Lung (tissue), 11 donors: ENCODE measurements at regions not wholly inside any gene's neighbourhood (a gene's known extent, or its start where the extent isn't known, plus 50 kb on each side); places are given as distances from the start of the nearest gene placed in this dataset.

ENCODE experiments used
- ATAC-seq: fragments of 200-7000 bp; cut with Tn5 transposase; one replicate; pipeline ENCODE4 v1.9.1; 2020; ENCODE audit warnings: moderate number of reproducible peaks; ENCODE audit not compliant: insufficient read depth, low FRiP score
- DNase-seq, 3 donors: peaks; one replicate each; pipeline ENCODE4 v3.0.0-alpha.2; 2013 to 2017
- H3K27ac ChIP-seq, 2 donors: one replicate each; pipeline ENCODE4 v1.5.1; 2013; ENCODE audit warnings: mild to moderate bottlenecking in 2 of 2, moderate library complexity in 2 of 2, control low read depth in 1 of 2, inconsistent platforms in 1 of 2, low read depth in 1 of 2, low read length in 1 of 2
- H3K27me3 ChIP-seq, 3 donors: one replicate each; pipeline ENCODE4 v1.5.1; 2013; ENCODE audit warnings: low read length in 2 of 3; ENCODE audit not compliant: control insufficient read depth in 3 of 3, insufficient read depth in 3 of 3
- H3K36me3 ChIP-seq, 4 donors: one replicate each; pipeline ENCODE4 v1.5.1; 2013; ENCODE audit warnings: low read length in 4 of 4, mild to moderate bottlenecking in 1 of 4, moderate library complexity in 1 of 4; ENCODE audit not compliant: control insufficient read depth in 4 of 4, insufficient read depth in 4 of 4
- H3K4me1 ChIP-seq, 5 donors: one replicate each; pipeline ENCODE4 v1.5.1; 2013; ENCODE audit warnings: low read length in 5 of 5, mild to moderate bottlenecking in 2 of 5, moderate library complexity in 1 of 5; ENCODE audit not compliant: control insufficient read depth in 5 of 5, insufficient read depth in 5 of 5
- H3K4me3 ChIP-seq: one replicate; pipeline ENCODE4 v1.5.1; 2013; ENCODE audit warnings: mild to moderate bottlenecking, control low read depth, moderate library complexity
- H3K9ac ChIP-seq, 2 donors: one replicate each; pipeline ENCODE4 v1.5.1; 2013; ENCODE audit warnings: low read length in 2 of 2, control low read depth in 1 of 2; ENCODE audit not compliant: insufficient read depth in 1 of 2
- H3K9me3 ChIP-seq, 4 donors: one replicate each; pipeline ENCODE4 v1.5.1; 2013; ENCODE audit warnings: low read length in 3 of 4, mild to moderate bottlenecking in 1 of 4, moderate library complexity in 1 of 4; ENCODE audit not compliant: control insufficient read depth in 4 of 4, insufficient read depth in 3 of 4
- CTCF ChIP-seq: IDR thresholded peaks from 2 replicates; pipeline ENCODE4 v1.5.1; 2012; ENCODE audit warnings: mild to moderate bottlenecking; ENCODE audit errors: control extremely low read depth, extremely low read depth
- WGBS, 2 donors: extraction: QIAGEN DNeasy Blood & Tissue Kit; methylation state at CpG; one replicate each; pipeline ENCODE4 v1.1.7; 2013; 5-methylcytosine and 5-hydroxymethylcytosine counted together
- donor health status: control.
- donor health status: control.
- donor health status: Bipolar disorder and iron deficiency.
- donor health status: healthy.
- donor health status: DM: yes; HTN: yes; CAD: no.

DNA sequence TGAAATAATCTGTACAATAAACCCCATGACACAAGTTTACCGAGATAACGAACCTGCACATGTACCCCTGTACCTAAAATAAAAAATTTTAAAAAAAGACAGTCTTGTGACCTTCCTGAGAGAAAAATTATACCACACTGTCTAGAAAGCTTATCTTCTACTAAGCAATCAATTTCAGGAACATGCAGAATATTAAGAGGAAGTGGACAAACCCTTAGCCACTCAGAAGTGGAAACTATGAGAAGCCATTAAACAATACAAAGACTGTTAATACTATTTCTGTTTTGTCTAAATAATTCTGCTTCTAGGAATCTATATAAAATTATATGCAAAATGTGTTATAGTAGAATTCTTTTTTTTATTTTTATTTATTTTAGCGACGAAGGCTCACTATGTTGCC is 93.9 kb downstream of the ADAMTS1 start:
- Histone ChIP-seq H3K27ac (no peak overlapping the region), H3K27me3 (no peaks in the 10 kb centered on the region)

GRCh38 chr21:26748066-26748465 is 97.1 kb downstream of the ADAMTS1 start:
- Histone ChIP-seq H3K9ac (no peak overlapping the region), H3K4me1 (no peaks in the 10 kb centered on the region), H3K27me3 (no peaks in the 10 kb centered on the region), H3K27ac (no peak overlapping the region), H3K9me3 (no peaks in the 10 kb centered on the region), H3K36me3 (no peaks in the 10 kb centered on the region), H3K4me3 (no peak overlapping the region)
- ATAC-seq (no peak), DNase-seq (no peak)
- WGBS, 2 donors = 81 to 87% methylated on average over 5 of the region's 5 CpGs
- TF ChIP-seq CTCF = no peak

More for the DNA sequence above, 93.9 kb downstream of the ADAMTS1 start:
- H3K4me1 ChIP-seq = no peaks in the 10 kb centered on the region
- no peaks in the 10 kb centered on the region for H3K36me3 ChIP-seq
- TF ChIP-seq CTCF = no peak
- ATAC-seq (no peak), DNase-seq (no peak)
- no peak overlapping the region for H3K4me3 ChIP-seq
- H3K9ac ChIP-seq = no peak overlapping the region
- WGBS, 2 donors = 56 to 70% methylated on average over 4 of the region's 4 CpGs
- H3K9me3 ChIP-seq = no peaks in the 10 kb centered on the region

DNA sequence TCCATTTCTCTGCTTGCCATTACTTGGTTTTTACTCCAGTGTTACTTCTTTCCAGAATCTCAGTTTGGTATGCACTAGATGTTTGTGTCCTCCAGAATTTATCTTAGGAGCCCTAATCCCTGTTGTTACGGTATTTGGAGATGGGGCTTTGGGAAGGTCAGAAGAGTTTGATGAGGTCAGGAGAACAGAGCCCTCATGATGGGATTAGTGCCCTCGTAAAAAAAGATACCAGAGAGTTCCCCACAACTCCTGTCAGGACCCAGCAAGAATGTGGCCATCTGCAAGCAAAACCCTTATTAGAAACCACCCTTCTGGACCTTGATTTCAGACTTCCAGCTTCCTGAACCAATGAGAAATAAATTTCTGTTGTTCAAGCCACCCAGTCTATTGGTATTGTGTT is 98.0 kb downstream of the ADAMTS1 start:
- Histone ChIP-seq H3K9ac (no peak overlapping the region), H3K4me3 (no peak overlapping the region), H3K27me3 (no peaks in the 10 kb centered on the region), H3K36me3 (no peaks in the 10 kb centered on the region), H3K4me1 (no peaks in the 10 kb centered on the region), H3K9me3 (no peaks in the 10 kb centered on the region), H3K27ac (no peak overlapping the region)
- TF ChIP-seq CTCF = no peak
- WGBS, 2 donors = 90 to 92% methylated on average over 2 of the region's 2 CpGs
- no peak for DNase-seq
- no peak for ATAC-seq

DNA sequence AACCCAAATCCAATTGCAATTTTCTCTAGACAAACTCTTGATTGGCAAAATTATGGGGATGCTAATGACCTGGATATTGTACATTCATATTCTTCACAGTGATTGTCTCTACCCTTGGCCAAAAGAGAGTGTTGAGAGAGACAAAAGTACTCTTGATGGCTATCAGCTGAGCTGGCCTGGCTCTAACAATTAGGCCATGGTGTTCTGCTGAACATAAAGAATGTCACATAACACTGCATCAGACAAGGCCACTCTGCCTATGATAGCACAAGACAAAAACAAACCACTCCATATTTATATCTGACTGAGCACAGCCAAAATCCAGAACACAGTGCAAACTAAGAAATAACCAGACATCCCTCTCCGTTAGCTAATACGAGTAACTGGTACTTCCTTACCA is 101.7 kb downstream of the ADAMTS1 start:
- ATAC-seq (no peak), DNase-seq (no peak)
- Histone ChIP-seq H3K9me3 (no peaks in the 10 kb centered on the region), H3K9ac (no peak overlapping the region), H3K36me3 (no peaks in the 10 kb centered on the region), H3K4me3 (no peak overlapping the region), H3K4me1 (no peaks in the 10 kb centered on the region), H3K27me3 (no peaks in the 10 kb centered on the region), H3K27ac (no peak overlapping the region)
- 88 to 94% methylated on average over 2 of the region's 2 CpGs for WGBS, 2 donors
- TF ChIP-seq CTCF = no peak
